Esophagus squamous epithelium (tissue), 5 donors: ENCODE measurements at regions not wholly inside any gene's neighbourhood (a gene's known extent, or its start where the extent isn't known, plus 50 kb on each side); places are given as distances from the start of the nearest gene placed in this dataset.

ENCODE experiments used
- DNase-seq: peaks from one replicate; lab custom pipeline; 2025; lab: John Stamatoyannopoulos, UW
- H3K27ac ChIP-seq, 4 donors: fragments of 200-600 bp; sonication (generic); one replicate each; pipeline ENCODE4 v1.5.1; 2016 to 2019; ENCODE audit warnings: mild to moderate bottlenecking in 1 of 4
- H3K27me3 ChIP-seq, 4 donors: fragments of 200-600 bp; sonication (generic); 1 replicate in 3 of 4; 2 replicates in 1 of 4; pipeline versions ENCODE4 v1.5.1 to v1.6.0; 2017 to 2021; ENCODE audit warnings: antibody characterized with exemption in 1 of 4
- H3K36me3 ChIP-seq, 3 donors: fragments of 200-600 bp; sonication (generic); one replicate each; pipeline ENCODE4 v1.5.1; 2016 to 2019
- H3K4me1 ChIP-seq, 3 donors: fragments of 200-600 bp; sonication (generic); one replicate each; pipeline ENCODE4 v1.5.1; 2017 to 2019
- H3K4me3 ChIP-seq, 4 donors: fragments of 200-600 bp; sonication (generic); 1 replicate in 3 of 4; 2 replicates in 1 of 4; pipeline ENCODE4 v1.5.1; 2016 to 2019; ENCODE audit warnings: mild to moderate bottlenecking in 2 of 4, moderate library complexity in 1 of 4
- H3K9me3 ChIP-seq, 3 donors: fragments of 200-600 bp; sonication (generic); one replicate each; pipeline ENCODE4 v1.5.1; 2016 to 2019
- CTCF ChIP-seq, 6 experiments: fragments of 450-650 bp in 4 of 6; fragments of 200-600 bp in 2 of 6; sonication (generic) in 2 of 6; IDR thresholded peaks; one replicate each; pipeline ENCODE4 v1.5.1; 2016 to 2019; ENCODE audit warnings: antibody characterized with exemption in 6 of 6, mild to moderate bottlenecking in 4 of 6, moderate library complexity in 4 of 6
- POLR2A ChIP-seq, 4 donors: fragments of 450-650 bp; IDR thresholded peaks; one replicate each; pipeline ENCODE4 v1.6.1; 2017; ENCODE audit warnings: antibody characterized with exemption in 4 of 4, mild to moderate bottlenecking in 4 of 4, moderate library complexity in 3 of 4
- WGBS, 2 donors: methylation state at CpG; one replicate each; pipeline ENCODE4 v1.1.5; 2018; 5-methylcytosine and 5-hydroxymethylcytosine counted together
- intact Hi-C: fragments of 100-400 bp; cut with DNase I; formaldehyde crosslinking; loops from one replicate; pipeline ENCODE4 v1.15.0; 2022
- donor health status: DM: yes; HTN: yes; CAD: no.

- Histone ChIP-seq H3K4me3 (no peak overlapping the region), H3K4me1 (no peaks in the 10 kb centered on the region), H3K27me3 (no peaks in the 10 kb centered on the region), H3K36me3 (no peaks in the 10 kb centered on the region), H3K9me3 (no peaks in the 10 kb centered on the region), H3K27ac (no peak overlapping the region)
- no peak for DNase-seq
- intact Hi-C loops: no loop called here
- TF ChIP-seq POLR2A (IDR thresholded peaks at IDR 0.05): no peak
- no peak for TF ChIP-seq CTCF (IDR thresholded peaks at IDR 0.05)
- WGBS, 2 donors: 35% methylated on average over 4 of the region's 4 CpGs
Measured at GRCh38 chr2:198571393-198571792, 767.0 kb downstream of the PLCL1 start.

DNA sequence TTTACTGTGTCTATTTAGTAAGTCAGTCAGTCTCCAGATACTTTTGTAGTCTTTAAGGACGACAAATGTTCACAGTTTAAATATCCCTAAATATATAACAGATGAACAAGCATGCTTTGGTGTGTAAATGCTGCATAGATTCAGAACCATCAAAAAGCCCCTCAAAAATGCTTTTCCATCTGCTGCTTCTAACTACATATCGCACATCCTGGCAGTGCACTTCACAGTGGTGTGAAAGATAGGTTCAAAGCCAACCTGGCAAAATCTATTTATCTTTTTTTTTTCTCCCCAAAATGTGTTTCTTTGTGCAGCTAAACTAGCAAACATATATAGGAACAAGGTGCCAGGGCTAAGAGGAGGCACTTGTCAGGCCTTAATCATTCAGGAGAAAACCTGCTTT, 753.8 kb downstream of the PLCL1 start:
- Histone ChIP-seq H3K27ac (no peak overlapping the region), H3K4me3 (no peak overlapping the region), H3K4me1 (no peaks in the 10 kb centered on the region), H3K36me3 (no peaks in the 10 kb centered on the region), H3K9me3 (peaks cover 0 to 7% (median 0%) of the 10 kb centered on the region in 3 donors), H3K27me3 (no peaks in the 10 kb centered on the region)
- WGBS, 2 donors: 68 to 70% methylated on average over 2 of the region's 2 CpGs
- TF ChIP-seq POLR2A (IDR thresholded peaks at IDR 0.05) (no peak), CTCF (IDR thresholded peaks at IDR 0.05) (no peak)
- DNase-seq: no peak
- intact Hi-C loops: no loop called here

- H3K4me1 ChIP-seq: no peaks in the 10 kb centered on the region
- DNase-seq: no peak
- no peaks in the 10 kb centered on the region for H3K9me3 ChIP-seq
- H3K27ac ChIP-seq: no peak overlapping the region
- intact Hi-C loops: no loop called here
- no peaks in the 10 kb centered on the region for H3K27me3 ChIP-seq
- no peaks in the 10 kb centered on the region for H3K36me3 ChIP-seq
- WGBS, 2 donors: 5 to 8% methylated on average over 2 of the region's 2 CpGs
- TF ChIP-seq POLR2A (IDR thresholded peaks at IDR 0.05) (no peak), CTCF (IDR thresholded peaks at IDR 0.05) (no peak)
- H3K4me3 ChIP-seq: no peak overlapping the region
Measured at GRCh38 chr2:198546122-198546521, 741.7 kb downstream of the PLCL1 start.

- no peak overlapping the region for H3K4me3 ChIP-seq
- WGBS, 2 donors: 39 to 66% methylated on average over 3 of the region's 3 CpGs
- intact Hi-C loops: no loop called here
- no peaks in the 10 kb centered on the region for H3K9me3 ChIP-seq
- no peak for TF ChIP-seq CTCF (IDR thresholded peaks at IDR 0.05)
- TF ChIP-seq POLR2A (IDR thresholded peaks at IDR 0.05): no peak
- H3K27me3 ChIP-seq: no peaks in the 10 kb centered on the region
- H3K36me3 ChIP-seq: no peaks in the 10 kb centered on the region
- no peak for DNase-seq
- H3K4me1 ChIP-seq: no peaks in the 10 kb centered on the region
- no peak overlapping the region for H3K27ac ChIP-seq
Measured at GRCh38 chr2:198545411-198545810, 741.0 kb downstream of the PLCL1 start.

GRCh38 chr2:198544461-198544860, 740.1 kb downstream of the PLCL1 start:
- Histone ChIP-seq H3K36me3 (no peaks in the 10 kb centered on the region), H3K4me1 (no peaks in the 10 kb centered on the region), H3K4me3 (no peak overlapping the region), H3K27ac (no peak overlapping the region), H3K9me3 (no peaks in the 10 kb centered on the region), H3K27me3 (no peaks in the 10 kb centered on the region)
- intact Hi-C loops: no loop called here
- no peak for TF ChIP-seq CTCF (IDR thresholded peaks at IDR 0.05)
- no peak for TF ChIP-seq POLR2A (IDR thresholded peaks at IDR 0.05)
- DNase-seq: no peak
- WGBS, 2 donors: 54 to 68% methylated on average over 1 of the region's 1 CpG
